Heart left ventricle (tissue), 16 donors: ENCODE measurements at regions not wholly inside any gene's neighbourhood (a gene's known extent, or its start where the extent isn't known, plus 50 kb on each side); places are given as distances from the start of the nearest gene placed in this dataset.
A peak's percentile ranks its signal among the peaks of the same experiment; 100 is the strongest.

Source experiments
- ATAC-seq, 4 donors: fragments of 200-7000 bp; cut with Tn5 transposase; one replicate each; pipeline ENCODE4 v1.9.1; 2020 to 2022; ENCODE audit warnings: moderate library complexity in 4 of 4, mild to moderate bottlenecking in 3 of 4, moderate number of reproducible peaks in 1 of 4
- DNase-seq, 5 donors: peaks; one replicate each; pipeline ENCODE4 v3.0.0-alpha.2; 2020
- H3K27ac ChIP-seq, 12 donors: fragments of 200-600 bp; sonication (generic) in 4 of 12; one replicate each; pipeline versions ENCODE4 v1.5.0 to v1.8.0; 2016 to 2022; ENCODE audit warnings: mild to moderate bottlenecking in 2 of 12
- H3K27me3 ChIP-seq, 9 donors: fragments of 200-600 bp; sonication (generic) in 2 of 9; one replicate each; pipeline versions ENCODE4 v1.5.1 to v1.8.0; 2016 to 2022; ENCODE audit warnings: mild to moderate bottlenecking in 3 of 9
- H3K36me3 ChIP-seq, 9 donors: fragments of 200-600 bp; sonication (generic) in 2 of 9; one replicate each; pipeline versions ENCODE4 v1.5.0 to v1.8.0; 2018 to 2022; ENCODE audit warnings: mild to moderate bottlenecking in 2 of 9
- H3K4me1 ChIP-seq, 12 donors: fragments of 200-600 bp; sonication (generic) in 4 of 12; one replicate each; pipeline versions ENCODE4 v1.5.0 to v1.8.0; 2016 to 2022; ENCODE audit warnings: mild to moderate bottlenecking in 3 of 12
- H3K4me3 ChIP-seq, 12 donors: fragments of 200-600 bp; sonication (generic) in 4 of 12; one replicate each; pipeline versions ENCODE4 v1.5.0 to v1.8.0; 2017 to 2022; ENCODE audit warnings: mild to moderate bottlenecking in 9 of 12, moderate library complexity in 4 of 12
- H3K9me3 ChIP-seq, 12 donors: fragments of 200-600 bp; sonication (generic) in 4 of 12; one replicate each; pipeline versions ENCODE4 v1.5.0 to v1.8.0; 2016 to 2022; ENCODE audit warnings: mild to moderate bottlenecking in 1 of 12
- CTCF ChIP-seq, 12 donors: fragments of 200-600 bp; sonication (generic) in 4 of 12; IDR thresholded peaks; one replicate each; pipeline versions ENCODE4 v1.5.0 to v1.8.0; 2018 to 2022; ENCODE audit warnings: antibody characterized with exemption in 12 of 12, mild to moderate bottlenecking in 5 of 12
- POLR2A ChIP-seq, 2 donors: fragments of 450-650 bp; IDR thresholded peaks; one replicate each; pipeline ENCODE4 v1.6.1; 2017; ENCODE audit warnings: antibody characterized with exemption in 2 of 2, mild to moderate bottlenecking in 2 of 2, moderate library complexity in 2 of 2
- WGBS, 4 donors: extraction: QIAGEN DNeasy Blood & Tissue Kit in 2 of 4; methylation state at CpG; one replicate each; pipeline versions ENCODE4 v1.1.5 to v1.1.7; 2013 to 2018; 5-methylcytosine and 5-hydroxymethylcytosine counted together
- intact Hi-C, 10 donors: fragments of 100-400 bp; cut with DNase I; formaldehyde crosslinking; loops; one replicate each; pipeline versions ENCODE4 v1.11.1 to v1.14.2; 2022
- donor health status: ischemic (EF 13 %, LVEDD 7.1; RV severe dilation, severe dysfunction).
- donor health status: healthy with polysubstance abuse.
- donor health status: DM: no; HTN: yes; CAD: no.
- donor health status: DM: no; HTN: no; CAD: no.
- donor health status: ischemic (EF 25% LVEDD 6.9; RV normal size, moderate dysfunction).
- donor health status: ischemic (EF 25% LVEDD 5.7; RV mildly dilated, moderate dysfunction).
- donor health status: healthy.
- donor health status: DM: yes; HTN: yes; CAD: no.
- donor health status: ischemic (EF 35%, LVEDD 5.7; RV mildly dilated, moderate dysfunction).
- donor health status: nonischemic (EF 11% LVEDD 7.7; RV severe dilation, severe dysfunction).
- donor health status: DM: yes; HTN: yes; CAD: no.
- donor health status: PGD.
- donor health status: ischemic (EF 29% LVEDD 5.4; RV normal size, mild dysfunction).
- donor health status: nonischemic (EF 23%, LVEDD 6.1; RV moderate dilation, normal function).

DNA sequence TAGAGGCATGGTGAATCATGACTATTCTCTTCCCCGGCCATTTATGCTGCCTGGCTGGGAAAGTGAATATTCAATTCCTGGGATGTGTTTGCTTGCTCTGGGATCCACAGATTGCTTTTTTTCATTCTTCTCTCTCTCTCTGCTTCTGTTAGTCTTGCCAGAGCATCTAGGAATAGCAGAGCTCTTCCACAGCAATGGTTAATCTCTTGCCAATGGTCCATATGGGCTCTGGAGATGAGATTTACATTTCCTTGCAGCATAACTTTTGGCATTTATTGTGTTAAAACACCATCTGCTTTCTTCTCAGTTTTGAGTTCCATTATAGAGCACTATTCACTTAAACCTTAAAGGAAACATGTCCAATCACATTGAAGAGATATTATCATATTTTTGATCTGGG lies 59.2 kb upstream of the GUCY1A1 start:
- Histone ChIP-seq H3K36me3 (no peaks in the 10 kb centered on the region), H3K4me1 (peaks cover 0 to 17% (median 0%) of the 10 kb centered on the region in 12 donors), H3K27ac (no peak overlapping the region), H3K9me3 (no peaks in the 10 kb centered on the region), H3K27me3 (no peaks in the 10 kb centered on the region), H3K4me3 (no peak overlapping the region)
- DNase-seq (no peak), ATAC-seq (no peak)
- WGBS, 4 donors, result 88 to 97% (median 95%) methylated on average over 1 of the region's 1 CpG
- no peak for TF ChIP-seq CTCF (IDR thresholded peaks at IDR 0.05)
- TF ChIP-seq POLR2A (IDR thresholded peaks at IDR 0.05), result no peak
- intact Hi-C loops, result no loop called here

- intact Hi-C loops, result no loop called here
- Histone ChIP-seq H3K27ac (peak overlapping the region in 1 of 12 donors; percentile 4), H3K4me3 (no peak overlapping the region), H3K27me3 (no peaks in the 10 kb centered on the region), H3K9me3 (no peaks in the 10 kb centered on the region), H3K36me3 (no peaks in the 10 kb centered on the region), H3K4me1 (peaks cover 0 to 13% (median 0%) of the 10 kb centered on the region in 12 donors)
- ATAC-seq (peak in 1 of 4 donors; percentile 39), DNase-seq (peak in 2 of 5 donors; percentile 38 to 42)
- 52 to 73% (median 60%) methylated on average over 4 of the region's 4 CpGs for WGBS, 4 donors
- no peak for TF ChIP-seq CTCF (IDR thresholded peaks at IDR 0.05)
- no peak for TF ChIP-seq POLR2A (IDR thresholded peaks at IDR 0.05)
These were observed 61.7 kb upstream of the GUCY1A1 start for GRCh38 chr4:155604718-155605626.

DNA sequence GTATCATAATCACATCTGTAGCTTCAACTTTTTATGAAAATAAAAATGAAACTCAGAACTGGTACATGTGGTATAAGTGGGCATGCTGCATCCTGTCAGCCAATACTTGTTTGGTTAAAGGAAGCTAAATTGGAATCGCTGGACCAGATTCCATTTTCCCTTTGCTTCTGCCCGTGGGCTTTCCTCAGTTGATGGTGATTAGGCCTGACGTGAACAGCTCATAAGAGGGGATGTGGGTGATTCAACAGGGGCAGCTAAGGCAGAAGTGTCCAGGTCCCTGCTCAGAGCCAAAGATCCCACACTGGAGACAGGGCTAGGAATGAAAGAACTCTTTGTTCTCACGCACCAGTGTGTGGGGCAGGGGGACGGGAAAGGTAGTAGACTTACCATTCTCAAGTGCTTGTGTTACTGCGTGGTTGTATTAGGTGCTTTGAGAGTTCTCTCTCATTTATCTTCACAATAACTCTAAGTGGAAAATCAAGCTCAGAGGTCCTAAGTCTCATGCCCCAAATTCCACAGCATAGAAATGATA lies 63.2 kb upstream of the GUCY1A1 start:
- no peak for DNase-seq
- peaks cover 0 to 7% (median 0%) of the 10 kb centered on the region in 12 donors for H3K4me1 ChIP-seq
- no peak overlapping the region for H3K4me3 ChIP-seq
- intact Hi-C loops, result no loop called here
- H3K36me3 ChIP-seq, result no peaks in the 10 kb centered on the region
- H3K27me3 ChIP-seq, result no peaks in the 10 kb centered on the region
- 78 to 93% (median 83%) methylated on average over 6 of the region's 6 CpGs for WGBS, 4 donors
- TF ChIP-seq CTCF (IDR thresholded peaks at IDR 0.05) (no peak), POLR2A (IDR thresholded peaks at IDR 0.05) (no peak)
- no peak overlapping the region for H3K27ac ChIP-seq
- no peak for ATAC-seq
- no peaks in the 10 kb centered on the region for H3K9me3 ChIP-seq

GRCh38 chr4:155602351-155603140 lies 64.1 kb upstream of the GUCY1A1 start:
- Histone ChIP-seq H3K4me3 (no peak overlapping the region), H3K4me1 (peaks cover 0 to 7% (median 0%) of the 10 kb centered on the region in 12 donors), H3K27me3 (no peaks in the 10 kb centered on the region), H3K36me3 (no peaks in the 10 kb centered on the region), H3K27ac (no peak overlapping the region), H3K9me3 (no peaks in the 10 kb centered on the region)
- DNase-seq, result no peak
- intact Hi-C loops, result no loop called here
- ATAC-seq, result no peak
- TF ChIP-seq CTCF (IDR thresholded peaks at IDR 0.05) (no peak), POLR2A (IDR thresholded peaks at IDR 0.05) (no peak)
- WGBS, 4 donors, result 81 to 86% (median 83%) methylated on average over 3 of the region's 3 CpGs
